GM18502 (cell line): ENCODE measurements at regions not wholly inside any gene's neighbourhood (a gene's known extent, or its start where the extent isn't known, plus 50 kb on each side); places are given as distances from the start of the nearest gene placed in this dataset.

Experiments used
- ATAC-seq: cut with Tn5 transposase; IDR thresholded peaks from one replicate; pipeline ENCODE4 v1.9.1; 2021; ENCODE audit warnings: mild to moderate bottlenecking; ENCODE audit not compliant: unreplicated experiment, poor library complexity

GRCh38 chr15:52943746-52944145, 153.6 kb upstream of the ONECUT1 start:
- ATAC-seq, result no peak

GRCh38 chr15:52936489-52936888, 146.4 kb upstream of the ONECUT1 start:
- no peak for ATAC-seq

- ATAC-seq, result no peak
Measured at GRCh38 chr15:52925130-52925529, 135.0 kb upstream of the ONECUT1 start.

- ATAC-seq, result no peak
Measured at GRCh38 chr15:52924630-52925029, 134.5 kb upstream of the ONECUT1 start.

GRCh38 chr15:52923626-52924025, 133.5 kb upstream of the ONECUT1 start:
- ATAC-seq, result no peak

- ATAC-seq, result no peak
Measured at GRCh38 chr15:52922871-52923270, 132.7 kb upstream of the ONECUT1 start.

- ATAC-seq, result no peak
Measured at GRCh38 chr15:52912172-52912571, 122.0 kb upstream of the ONECUT1 start.

- ATAC-seq, result no peak
Measured at GRCh38 chr15:52893338-52893737, 103.2 kb upstream of the ONECUT1 start.

GRCh38 chr15:52879904-52880303, 89.8 kb upstream of the ONECUT1 start:
- ATAC-seq, result no peak

- no peak for ATAC-seq
Measured at GRCh38 chr15:52879145-52879544, 89.0 kb upstream of the ONECUT1 start.

GRCh38 chr15:52876991-52877663, 87.0 kb upstream of the ONECUT1 start:
- no peak for ATAC-seq

GRCh38 chr15:52872036-52872818, 82.1 kb upstream of the ONECUT1 start:
- ATAC-seq, result no peak

- no peak for ATAC-seq
Measured at GRCh38 chr15:52870015-52870414, 79.9 kb upstream of the ONECUT1 start.

GRCh38 chr15:52866698-52867097, 76.6 kb upstream of the ONECUT1 start:
- ATAC-seq, result no peak

- no peak for ATAC-seq
Measured at GRCh38 chr15:52862677-52863076, 72.5 kb upstream of the ONECUT1 start.

GRCh38 chr15:52858782-52859176, 68.6 kb upstream of the ONECUT1 start:
- no peak for ATAC-seq

- no peak for ATAC-seq
Measured at GRCh38 chr15:52857937-52858781, 68.0 kb upstream of the ONECUT1 start.

GRCh38 chr15:52857471-52857870, 67.3 kb upstream of the ONECUT1 start:
- no peak for ATAC-seq

- ATAC-seq, result no peak
Measured at GRCh38 chr15:52856286-52856685, 66.2 kb upstream of the ONECUT1 start.

GRCh38 chr15:52855157-52855556, 65.0 kb upstream of the ONECUT1 start:
- no peak for ATAC-seq

GRCh38 chr15:52844823-52845222, 54.7 kb upstream of the ONECUT1 start:
- ATAC-seq, result no peak
